DND-41 (cell line): ENCODE measurements at regions not wholly inside any gene's neighbourhood (a gene's known extent, or its start where the extent isn't known, plus 50 kb on each side); places are given as distances from the start of the nearest gene placed in this dataset.
"Not testable (repeated sequence)": the region's sequence is repeated elsewhere in the genome, so short reads cannot be mapped to it uniquely, and the experiment has no call there.

Experiments
- ATAC-seq: fragments of 200-7000 bp; cut with Tn5 transposase; 3 replicates; pipeline ENCODE4 v1.9.1; 2021; ENCODE audit warnings: low read depth; ENCODE audit not compliant: insufficient read depth
- DNase-seq: peaks from one replicate; pipeline ENCODE4 v3.0.0-alpha.2; 2020
- H2AFZ ChIP-seq: 2 replicates; pipeline ENCODE4 v1.6.0; 2012; ENCODE audit warnings: low read depth, low read length
- H3K27ac ChIP-seq: 2 replicates; pipeline ENCODE4 v1.5.1; 2012; ENCODE audit warnings: low read length, inconsistent platforms
- H3K27me3 ChIP-seq: fragments of 200-600 bp; sonication (generic); 2 replicates; pipeline ENCODE4 v1.6.0; 2012; ENCODE audit warnings: low read length, mild to moderate bottlenecking, inconsistent platforms; ENCODE audit not compliant: insufficient read depth, poor library complexity
- H3K36me3 ChIP-seq: 2 replicates; pipeline ENCODE4 v1.5.1; 2012; ENCODE audit warnings: low read length, inconsistent platforms; ENCODE audit not compliant: insufficient read depth
- H3K4me1 ChIP-seq: 2 replicates; pipeline ENCODE4 v1.5.1; 2012; ENCODE audit warnings: mild to moderate bottlenecking, low read length; ENCODE audit not compliant: insufficient read depth
- H3K4me2 ChIP-seq: 2 replicates; pipeline ENCODE4 v1.6.0; 2012; ENCODE audit warnings: mild to moderate bottlenecking, moderate library complexity, low read length, inconsistent platforms; ENCODE audit not compliant: insufficient read depth
- H3K4me3 ChIP-seq, 2 experiments: fragments of 200-600 bp in 1 of 2; shearing (Covaris generic) in 1 of 2; 2 replicates each; pipeline ENCODE4 v1.5.1; 2012 to 2016; ENCODE audit warnings: inconsistent platforms in 2 of 2, low read length in 2 of 2, mild to moderate bottlenecking in 2 of 2, low read depth in 1 of 2, moderate library complexity in 1 of 2
- H3K79me2 ChIP-seq: 2 replicates; pipeline ENCODE4 v1.6.0; 2012; ENCODE audit warnings: low read length, inconsistent platforms; ENCODE audit not compliant: insufficient read depth
- H3K9ac ChIP-seq: 2 replicates; pipeline ENCODE4 v1.6.0; 2012; ENCODE audit warnings: low read depth, mild to moderate bottlenecking, inconsistent platforms, low read length, moderate library complexity
- H3K9me3 ChIP-seq: 2 replicates; pipeline ENCODE4 v1.5.1; 2012; ENCODE audit warnings: low read length, moderate library complexity, mild to moderate bottlenecking, inconsistent platforms; ENCODE audit not compliant: insufficient read depth, severe bottlenecking
- H4K20me1 ChIP-seq: 2 replicates; pipeline ENCODE4 v1.6.0; 2012; ENCODE audit warnings: low read length; ENCODE audit not compliant: insufficient read depth
- EZH2 ChIP-seq: IDR thresholded peaks from 3 replicates; pipeline ENCODE4 v1.6.1; 2012; ENCODE audit warnings: borderline replicate concordance, low read depth, mild to moderate bottlenecking, moderate library complexity, low read length, inconsistent platforms; ENCODE audit not compliant: severe bottlenecking
- TF ChIP-seq, protein P1 (sequence below): IDR thresholded peaks from 2 replicates; pipeline ENCODE4 v1.5.1; 2012; ENCODE audit warnings: borderline replicate concordance, low read length, moderate library complexity, mild to moderate bottlenecking; ENCODE audit not compliant: poor library complexity, severe bottlenecking; ENCODE audit errors: extremely low read depth

GRCh38 chr16:6732166-6732565 is 600.5 kb upstream of the RBFOX1 start:
- H3K79me2 ChIP-seq = no peaks in the 10 kb centered on the region
- H3K9ac ChIP-seq = no peak overlapping the region
- H3K9me3 ChIP-seq = no peaks in the 10 kb centered on the region
- ATAC-seq (no peak), DNase-seq (no peak)
- H2AFZ ChIP-seq = no peak overlapping the region
- no peak overlapping the region for H3K4me3 ChIP-seq
- H3K27me3 ChIP-seq = no peaks in the 10 kb centered on the region
- H3K36me3 ChIP-seq = no peaks in the 10 kb centered on the region
- no peaks in the 10 kb centered on the region for H4K20me1 ChIP-seq
- H3K4me1 ChIP-seq = no peaks in the 10 kb centered on the region
- TF ChIP-seq EZH2 = no peak
- TF ChIP-seq, protein P1, sequence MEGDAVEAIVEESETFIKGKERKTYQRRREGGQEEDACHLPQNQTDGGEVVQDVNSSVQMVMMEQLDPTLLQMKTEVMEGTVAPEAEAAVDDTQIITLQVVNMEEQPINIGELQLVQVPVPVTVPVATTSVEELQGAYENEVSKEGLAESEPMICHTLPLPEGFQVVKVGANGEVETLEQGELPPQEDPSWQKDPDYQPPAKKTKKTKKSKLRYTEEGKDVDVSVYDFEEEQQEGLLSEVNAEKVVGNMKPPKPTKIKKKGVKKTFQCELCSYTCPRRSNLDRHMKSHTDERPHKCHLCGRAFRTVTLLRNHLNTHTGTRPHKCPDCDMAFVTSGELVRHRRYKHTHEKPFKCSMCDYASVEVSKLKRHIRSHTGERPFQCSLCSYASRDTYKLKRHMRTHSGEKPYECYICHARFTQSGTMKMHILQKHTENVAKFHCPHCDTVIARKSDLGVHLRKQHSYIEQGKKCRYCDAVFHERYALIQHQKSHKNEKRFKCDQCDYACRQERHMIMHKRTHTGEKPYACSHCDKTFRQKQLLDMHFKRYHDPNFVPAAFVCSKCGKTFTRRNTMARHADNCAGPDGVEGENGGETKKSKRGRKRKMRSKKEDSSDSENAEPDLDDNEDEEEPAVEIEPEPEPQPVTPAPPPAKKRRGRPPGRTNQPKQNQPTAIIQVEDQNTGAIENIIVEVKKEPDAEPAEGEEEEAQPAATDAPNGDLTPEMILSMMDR = no peak
- no peak overlapping the region for H3K27ac ChIP-seq
- H3K4me2 ChIP-seq = no peak overlapping the region

DNA sequence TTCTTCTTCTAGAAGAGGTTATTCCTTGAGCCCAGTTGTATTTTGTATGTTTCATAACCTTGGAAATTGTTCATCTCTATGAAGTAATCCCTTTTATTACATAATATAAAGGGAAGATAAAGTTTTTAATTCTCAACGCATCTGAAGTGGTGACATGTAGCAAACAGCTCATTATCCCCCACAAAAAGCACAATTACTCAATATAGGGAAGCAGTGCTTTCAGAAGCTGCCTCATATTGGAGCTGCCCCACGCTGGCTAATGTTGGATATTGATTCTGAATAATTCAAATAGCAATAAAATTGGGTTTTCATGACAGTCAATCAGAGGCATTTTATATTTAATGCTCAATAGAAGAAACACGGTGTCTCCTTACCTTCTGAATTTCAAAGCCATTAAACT is 604.3 kb upstream of the RBFOX1 start:
- Histone ChIP-seq H3K36me3 (no peaks in the 10 kb centered on the region), H3K27ac (no peak overlapping the region), H4K20me1 (no peaks in the 10 kb centered on the region)

DNA sequence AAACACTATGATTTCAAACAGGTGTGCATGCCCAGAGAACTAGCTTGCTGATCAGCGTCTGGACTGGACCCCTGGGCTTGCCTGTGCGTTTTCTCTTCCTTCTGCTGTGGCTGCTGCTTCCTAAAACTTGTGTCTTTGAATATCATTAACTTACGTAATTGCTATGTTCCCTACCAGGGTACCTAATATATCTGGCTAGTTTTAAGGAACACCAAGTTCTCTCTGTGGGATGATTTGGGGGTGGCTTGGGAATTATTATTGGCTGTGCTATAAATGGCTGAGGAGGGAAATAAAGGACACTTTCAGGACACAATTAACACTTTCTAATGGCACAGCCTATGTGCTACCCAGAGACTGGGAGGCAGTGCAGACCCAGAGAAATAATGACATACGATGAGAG is 606.0 kb upstream of the RBFOX1 start:
- H3K27ac ChIP-seq = no peak overlapping the region
- no peaks in the 10 kb centered on the region for H3K27me3 ChIP-seq
- no peak overlapping the region for H3K4me3 ChIP-seq
- DNase-seq (no peak), ATAC-seq (no peak)
- no peaks in the 10 kb centered on the region for H3K36me3 ChIP-seq
- no peak overlapping the region for H3K9ac ChIP-seq
- H3K4me2 ChIP-seq = no peak overlapping the region
- H3K4me1 ChIP-seq = no peaks in the 10 kb centered on the region
- no peaks in the 10 kb centered on the region for H3K79me2 ChIP-seq
- H4K20me1 ChIP-seq = no peaks in the 10 kb centered on the region
- H3K9me3 ChIP-seq = no peaks in the 10 kb centered on the region
- TF ChIP-seq, protein P1 = no peak
- no peak for TF ChIP-seq EZH2
- no peak overlapping the region for H2AFZ ChIP-seq

More for the DNA sequence above, 604.3 kb upstream of the RBFOX1 start:
- TF ChIP-seq, protein P1 = no peak
- TF ChIP-seq EZH2 = no peak
- H3K27me3 ChIP-seq = no peaks in the 10 kb centered on the region
- DNase-seq = no peak
- ATAC-seq = no peak
- H3K4me1 ChIP-seq = no peaks in the 10 kb centered on the region
- no peak overlapping the region for H3K9ac ChIP-seq
- no peaks in the 10 kb centered on the region for H3K9me3 ChIP-seq
- no peak overlapping the region for H2AFZ ChIP-seq
- H3K4me2 ChIP-seq = no peak overlapping the region
- H3K4me3 ChIP-seq = no peak overlapping the region
- no peaks in the 10 kb centered on the region for H3K79me2 ChIP-seq

DNA sequence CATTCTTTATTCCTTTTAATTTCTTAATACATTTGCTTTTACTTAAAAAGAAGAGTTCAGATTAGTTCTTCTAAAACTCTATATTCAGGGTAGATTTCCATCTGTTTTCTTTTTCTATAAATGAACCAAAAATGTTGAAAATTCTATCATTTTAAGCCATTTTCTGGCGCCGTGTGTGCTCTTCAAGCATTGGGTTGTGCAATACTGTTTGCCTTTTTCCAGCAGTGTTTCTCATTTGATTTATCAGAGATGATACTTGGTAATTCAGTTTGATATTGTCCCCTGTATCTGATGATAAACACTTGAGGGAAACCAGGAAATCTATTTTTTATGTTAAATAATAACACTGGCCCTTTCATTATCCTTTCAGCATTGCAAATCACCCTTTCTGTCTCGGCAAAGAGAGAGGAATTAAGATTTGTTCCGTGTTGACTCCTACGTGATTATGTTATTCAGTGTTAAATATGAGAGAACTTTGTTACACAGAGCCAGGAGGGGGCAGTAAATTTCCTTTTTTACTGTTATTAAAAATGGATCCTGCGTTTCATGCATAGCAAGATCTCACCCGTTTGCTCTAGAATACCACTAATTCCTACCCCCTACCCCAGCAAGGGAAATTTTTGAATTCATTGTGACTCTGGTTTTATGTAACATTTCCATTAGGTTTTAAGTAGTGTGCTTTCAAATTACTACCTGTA is 606.9 kb upstream of the RBFOX1 start:
- H4K20me1 ChIP-seq = no peaks in the 10 kb centered on the region
- no peak overlapping the region for H3K9ac ChIP-seq
- no peak overlapping the region for H3K4me2 ChIP-seq
- H3K27ac ChIP-seq = no peak overlapping the region
- H2AFZ ChIP-seq = no peak overlapping the region
- no peaks in the 10 kb centered on the region for H3K4me1 ChIP-seq
- no peak overlapping the region for H3K4me3 ChIP-seq
- DNase-seq (no peak), ATAC-seq (no peak)
- H3K36me3 ChIP-seq = no peaks in the 10 kb centered on the region
- H3K27me3 ChIP-seq = no peaks in the 10 kb centered on the region
- no peaks in the 10 kb centered on the region for H3K79me2 ChIP-seq
- H3K9me3 ChIP-seq = no peaks in the 10 kb centered on the region
- TF ChIP-seq, protein P1 = no peak
- TF ChIP-seq EZH2 = no peak

GRCh38 chr16:6725206-6725605 is 607.4 kb upstream of the RBFOX1 start:
- not testable (repeated sequence) for H3K79me2 ChIP-seq, ATAC-seq, H3K9me3 ChIP-seq, H3K4me2 ChIP-seq, H3K27ac ChIP-seq, H3K4me3 ChIP-seq, H4K20me1 ChIP-seq, H3K27me3 ChIP-seq, DNase-seq, H3K4me1 ChIP-seq, H3K36me3 ChIP-seq, H2AFZ ChIP-seq, H3K9ac ChIP-seq
